COLO829 (cell line): ENCODE measurements at regions not wholly inside any gene's neighbourhood (a gene's known extent, or its start where the extent isn't known, plus 50 kb on each side); places are given as distances from the start of the nearest gene placed in this dataset.
"Not testable (repeated sequence)": the region's sequence is repeated elsewhere in the genome, so short reads cannot be mapped to it uniquely, and the experiment has no call there.

Experiments
- DNase-seq: peaks from one replicate; pipeline ENCODE4 v3.0.0; 2012; ENCODE audit warnings: low spot score

DNA sequence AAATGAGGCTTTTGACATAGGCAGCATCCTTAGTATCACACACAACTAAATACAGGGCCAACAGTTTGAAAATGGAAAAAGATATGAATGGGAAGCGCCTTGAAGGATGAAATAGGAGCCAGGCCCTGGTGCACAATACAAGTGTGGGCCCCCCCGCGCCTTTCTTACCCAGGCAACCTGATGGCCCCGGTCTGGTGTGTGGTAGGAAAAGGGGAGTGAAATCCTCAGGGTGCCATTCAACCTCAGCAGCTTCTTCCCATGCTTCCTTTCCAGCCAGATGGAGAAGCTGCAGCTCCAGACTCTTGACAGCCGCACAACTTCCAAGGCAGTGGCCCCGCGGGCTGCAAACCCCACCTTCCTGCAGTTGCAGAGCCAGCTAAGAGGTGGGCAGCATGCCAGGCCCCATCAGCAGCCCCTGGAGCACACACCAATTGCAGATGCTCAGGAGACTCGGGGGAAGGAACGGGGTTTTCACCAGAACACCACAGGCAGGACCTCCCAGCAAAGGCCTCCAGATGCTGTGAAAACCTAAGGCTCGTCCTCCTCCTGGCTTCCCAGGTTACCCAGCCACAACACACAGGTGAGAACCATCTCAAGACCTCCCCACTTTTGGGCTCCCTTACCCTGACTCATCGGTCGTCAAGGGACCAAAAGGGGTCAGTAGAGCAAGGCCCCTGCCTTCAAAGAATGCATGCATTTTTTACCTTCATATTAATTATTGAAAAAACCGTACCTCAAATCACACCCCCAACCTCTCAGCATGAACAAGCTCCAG lies 101.6 kb downstream of the CPN2 start:
- DNase-seq, result no peak

GRCh38 chr3:194250098-194251002 lies 100.8 kb downstream of the CPN2 start:
- no peak for DNase-seq

GRCh38 chr3:194251007-194251406 lies 100.1 kb downstream of the CPN2 start:
- DNase-seq, result no peak

GRCh38 chr3:194251461-194251860 lies 99.7 kb downstream of the CPN2 start:
- no peak for DNase-seq

DNA sequence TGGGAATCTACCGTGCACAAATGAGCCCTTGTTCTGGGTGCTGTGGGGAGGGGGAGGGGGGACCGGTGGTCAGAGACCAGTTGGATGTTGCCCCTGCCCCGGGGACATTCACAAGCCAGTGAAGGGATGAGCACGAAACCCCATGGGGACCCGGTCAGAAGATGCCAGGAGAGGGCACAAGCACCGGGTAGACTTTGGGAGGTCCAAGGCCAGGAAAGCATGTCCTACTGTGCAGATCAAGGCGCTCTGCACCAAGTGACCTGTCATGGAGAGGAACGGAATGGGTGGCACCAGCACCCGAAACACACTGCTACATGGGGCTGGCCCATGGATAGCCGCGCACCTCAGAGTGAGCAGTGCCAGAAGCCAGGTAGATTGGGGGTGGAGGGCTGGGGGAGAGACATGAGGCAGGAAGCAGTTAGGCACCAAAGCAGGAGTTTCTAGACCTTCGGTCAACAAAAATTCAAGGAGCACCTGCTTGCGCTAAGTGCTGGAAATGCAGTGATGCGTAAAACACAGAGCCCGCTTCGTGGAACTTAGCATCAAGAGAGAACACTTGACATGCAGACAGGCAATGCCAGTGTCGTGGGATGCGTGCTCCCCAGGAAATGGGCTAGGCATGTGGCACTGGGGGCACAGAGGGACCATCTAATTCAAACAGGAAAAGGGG lies 99.1 kb downstream of the CPN2 start:
- DNase-seq, result no peak

- DNase-seq, result no peak
These were observed 97.9 kb downstream of the CPN2 start for GRCh38 chr3:194253270-194253669.

- DNase-seq, result no peak
These were observed 97.1 kb downstream of the CPN2 start for GRCh38 chr3:194254040-194254439.

GRCh38 chr3:194255252-194256039 lies 95.7 kb downstream of the CPN2 start:
- peak; percentile 97 for DNase-seq

GRCh38 chr3:194256040-194256945 lies 94.8 kb downstream of the CPN2 start:
- DNase-seq, result no peak

- no peak for DNase-seq
These were observed 93.9 kb downstream of the CPN2 start for GRCh38 chr3:194257151-194257621.

- DNase-seq, result no peak
These were observed 93.0 kb downstream of the CPN2 start for GRCh38 chr3:194257916-194258668.

DNA sequence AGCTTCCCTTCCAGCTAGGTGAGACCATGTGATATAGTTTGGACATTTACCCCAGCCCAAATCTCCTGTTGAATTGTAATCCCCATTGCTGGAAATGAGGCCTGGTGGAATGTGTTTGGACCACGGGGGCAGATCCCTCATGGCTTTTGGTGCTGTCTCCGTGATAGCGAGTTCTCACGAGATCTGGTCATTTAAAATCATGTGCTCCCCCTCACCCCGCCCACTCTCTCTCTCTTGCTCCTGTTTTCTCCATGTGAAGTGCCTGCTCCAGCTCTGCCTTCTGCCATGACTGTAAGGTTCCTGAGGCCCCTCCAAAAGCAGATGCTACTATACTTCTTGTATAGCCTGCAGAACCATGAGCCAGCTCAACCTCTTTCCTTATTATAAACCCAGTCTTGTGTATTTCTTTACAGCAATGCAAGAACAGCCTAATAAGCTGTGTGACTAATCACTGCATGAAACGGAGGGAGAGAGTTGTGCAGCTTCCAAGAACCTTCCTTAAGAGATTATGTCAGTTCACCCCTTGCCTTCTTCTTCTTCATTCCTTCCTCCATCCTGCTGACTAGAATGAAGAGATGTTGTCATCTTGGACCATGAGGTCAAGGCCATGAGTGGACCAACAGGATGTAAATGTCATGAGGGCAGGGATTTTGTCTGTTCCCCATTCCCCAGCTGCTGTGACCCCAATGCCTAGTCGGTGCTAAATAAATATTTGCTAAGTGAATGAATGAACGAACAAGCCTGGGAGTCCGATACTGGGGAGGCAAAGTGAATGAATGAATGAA lies 91.0 kb downstream of the CPN2 start:
- DNase-seq, result no peak

GRCh38 chr3:194261581-194262063 lies 89.5 kb downstream of the CPN2 start:
- no peak for DNase-seq

DNA sequence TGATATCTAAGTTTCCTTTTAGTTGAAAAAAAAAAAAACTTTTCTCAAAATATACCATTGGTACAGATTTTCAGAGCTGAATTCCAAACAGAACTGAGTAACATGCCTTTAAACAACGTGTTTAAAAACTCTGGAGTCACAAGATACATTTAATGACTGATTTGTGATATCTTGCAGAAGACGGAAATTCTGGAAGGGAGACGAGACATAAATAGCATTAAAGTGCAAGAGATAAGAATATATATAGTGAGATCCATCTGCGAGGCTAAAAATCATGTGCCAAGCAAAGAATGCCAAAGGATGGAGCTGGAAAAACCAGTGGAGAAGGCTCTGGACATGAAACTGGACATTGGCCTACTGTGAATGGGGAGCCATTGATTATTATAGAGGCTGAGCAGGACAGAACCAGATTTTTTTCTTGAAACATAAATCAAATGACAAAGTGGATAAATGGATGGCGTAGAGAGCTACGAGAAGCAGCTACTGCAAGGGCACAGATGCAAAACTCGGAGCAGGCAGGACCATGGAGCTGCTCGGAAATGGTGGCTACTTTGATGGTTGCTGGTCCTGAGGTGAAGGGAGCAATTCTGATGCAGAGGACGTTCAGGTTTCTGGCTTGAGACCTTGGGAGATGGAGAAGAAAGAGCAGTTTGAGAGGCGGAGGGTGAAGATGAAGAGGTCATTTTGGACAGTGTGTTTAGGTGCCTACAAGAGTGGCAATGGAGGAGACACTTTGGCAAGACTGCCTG lies 88.8 kb downstream of the CPN2 start:
- no peak for DNase-seq

- no peak for DNase-seq
These were observed 88.2 kb downstream of the CPN2 start for GRCh38 chr3:194262925-194263305.

DNA sequence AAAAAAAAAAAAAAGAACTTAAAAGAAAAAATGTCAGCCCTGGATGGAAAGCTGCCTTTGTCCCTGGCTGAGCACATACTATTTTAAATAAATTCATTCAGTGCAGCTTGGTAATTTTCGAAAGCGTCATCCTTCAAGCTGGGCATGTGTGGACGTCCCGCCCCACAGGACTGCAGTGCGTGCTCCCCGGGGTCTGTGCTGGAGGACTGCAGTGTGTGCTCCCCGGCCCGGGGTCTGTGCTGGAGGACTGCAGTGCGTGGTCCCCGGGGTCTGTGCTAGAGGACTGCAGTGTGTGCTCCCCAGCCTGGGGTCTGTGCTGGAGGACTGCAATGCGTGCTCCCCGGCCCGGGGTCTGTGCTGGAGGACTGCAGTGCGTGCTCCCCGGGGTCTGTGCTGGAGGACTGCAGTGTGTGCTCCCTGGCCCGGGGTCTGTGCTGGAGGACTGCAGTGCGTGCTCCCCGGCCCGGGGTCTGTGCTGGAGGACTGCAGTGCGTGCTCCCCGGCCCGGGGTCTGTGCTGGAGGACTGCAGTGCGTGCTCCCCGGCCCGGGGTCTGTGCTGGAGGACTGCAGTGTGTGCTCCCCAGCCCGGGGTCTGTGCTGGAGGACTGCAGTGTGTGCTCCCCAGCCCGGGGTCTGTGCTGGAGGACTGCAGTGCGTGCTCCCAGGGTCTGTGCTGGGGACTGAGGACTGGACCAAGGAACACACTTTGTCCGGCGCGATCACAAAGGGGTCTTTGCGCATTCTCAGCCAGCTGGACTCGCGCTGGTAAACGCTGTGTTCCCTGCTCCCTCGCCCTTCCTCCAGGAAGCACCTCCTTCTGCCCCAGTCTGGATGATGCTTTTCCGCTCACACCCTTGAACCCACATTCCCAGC lies 86.3 kb downstream of the CPN2 start:
- not testable (repeated sequence) for DNase-seq

- no peak for DNase-seq
These were observed 85.6 kb downstream of the CPN2 start for GRCh38 chr3:194265505-194265892.
